ENCODE measurements at regions not wholly inside any gene's neighbourhood (a gene's known extent, or its start where the extent isn't known, plus 50 kb on each side); places are given as distances from the start of the nearest gene placed in this dataset.
A peak's percentile ranks its signal among the peaks of the same experiment; 100 is the strongest.
"Not testable (repeated sequence)": the region's sequence is repeated elsewhere in the genome, so short reads cannot be mapped to it uniquely, and the experiment has no call there.

DNA sequence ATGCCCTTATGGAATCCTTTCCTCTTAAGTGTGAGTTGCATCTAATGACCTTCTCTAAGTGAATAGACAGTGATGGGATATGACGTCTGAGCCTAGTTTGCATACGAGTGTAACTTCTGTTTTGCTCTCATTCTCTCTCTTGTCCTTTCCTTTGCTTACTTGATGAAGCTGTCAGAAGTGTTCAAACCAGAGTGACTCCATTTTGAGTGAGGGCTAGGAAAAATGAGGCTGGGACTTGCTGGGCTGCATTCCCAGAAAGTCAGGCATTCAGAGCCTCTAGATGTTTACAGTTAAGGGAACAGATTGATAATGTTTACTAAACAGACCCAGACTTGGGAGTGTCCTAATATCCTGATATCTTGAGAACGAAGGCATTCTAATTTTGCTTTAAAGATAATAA, 311.2 kb upstream of the SOX4 start:
- DNase-seq (ENCODE audit: low spot score) = not testable (repeated sequence)

DNA sequence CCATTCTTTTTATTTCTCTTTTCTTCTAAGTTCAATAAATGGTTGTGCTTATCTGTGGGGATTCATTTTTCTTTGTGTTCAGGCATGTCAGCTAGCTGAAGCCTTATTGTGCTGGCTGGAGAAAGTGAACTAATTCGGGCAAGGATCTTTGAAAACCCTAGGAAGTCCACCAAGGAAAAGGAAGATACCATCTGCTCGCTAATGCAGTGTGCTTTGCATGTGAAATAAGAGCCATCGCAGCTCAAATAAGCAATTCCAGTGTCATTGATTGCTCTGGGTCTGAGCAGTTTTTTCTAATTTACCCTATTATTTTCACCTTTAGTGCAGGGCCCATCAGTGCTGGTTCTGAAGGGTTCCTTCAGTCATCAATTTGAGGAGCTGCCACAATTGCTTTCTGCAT, 309.4 kb upstream of the SOX4 start:
- DNase-seq (ENCODE audit: low spot score) = no peak

DNA sequence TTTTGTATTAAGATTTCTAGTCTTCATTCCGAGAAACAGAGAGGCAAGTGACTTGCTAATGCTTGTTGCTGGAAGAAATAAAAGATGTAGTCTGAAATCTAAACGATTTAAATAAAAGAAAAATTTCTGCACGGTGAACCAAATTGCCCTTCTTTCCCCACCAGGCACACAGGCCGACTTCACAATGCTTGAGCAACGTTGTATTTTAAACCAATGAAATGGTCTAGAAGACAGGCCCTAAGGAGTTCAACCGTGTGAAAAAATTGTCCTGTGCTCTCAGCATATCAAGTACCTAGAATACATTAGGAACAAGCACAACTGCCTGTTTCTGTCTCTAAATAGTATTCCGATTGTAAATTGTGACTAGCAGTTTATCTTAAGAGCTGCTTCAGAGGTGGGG, 308.8 kb upstream of the SOX4 start:
- DNase-seq (ENCODE audit: low spot score) = no peak

- no peak for DNase-seq (ENCODE audit: low spot score)
Measured at GRCh38 chr6:21294144-21294543, 299.4 kb upstream of the SOX4 start.

DNA sequence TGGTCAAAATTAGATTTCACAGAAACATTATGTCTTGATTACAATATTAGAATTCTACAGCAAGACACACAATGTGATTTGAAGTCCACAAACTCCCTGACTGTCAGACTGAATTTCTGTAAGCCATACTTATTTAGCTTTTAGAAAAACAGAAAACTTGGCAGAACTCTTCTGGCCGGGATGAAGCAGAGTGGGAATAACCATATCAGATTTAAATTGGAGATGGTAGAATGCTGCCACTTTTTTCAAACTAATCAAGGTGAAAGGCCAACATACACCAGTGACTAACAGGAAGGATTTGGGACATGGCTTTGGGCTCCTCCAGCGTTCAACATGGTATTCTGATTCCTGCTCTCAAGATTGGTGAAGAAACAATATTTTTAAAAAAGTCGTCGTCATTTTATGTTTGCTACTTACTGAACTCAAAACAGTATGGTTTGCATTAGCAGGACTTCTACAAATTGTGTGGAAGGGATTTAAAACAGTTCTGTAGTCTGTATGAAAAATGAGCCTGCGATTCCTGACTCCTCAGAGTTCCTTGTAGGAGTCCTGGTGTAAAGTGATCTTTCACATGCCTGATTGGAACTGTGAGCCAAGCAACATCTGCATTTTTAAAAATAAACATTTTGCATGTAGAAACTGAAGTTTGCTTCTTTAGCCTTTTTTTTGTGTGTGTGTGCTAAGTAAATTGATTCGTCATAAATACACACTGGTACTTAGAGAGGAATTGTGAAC, 297.9 kb upstream of the SOX4 start:
- no peak for DNase-seq (ENCODE audit: low spot score)

DNA sequence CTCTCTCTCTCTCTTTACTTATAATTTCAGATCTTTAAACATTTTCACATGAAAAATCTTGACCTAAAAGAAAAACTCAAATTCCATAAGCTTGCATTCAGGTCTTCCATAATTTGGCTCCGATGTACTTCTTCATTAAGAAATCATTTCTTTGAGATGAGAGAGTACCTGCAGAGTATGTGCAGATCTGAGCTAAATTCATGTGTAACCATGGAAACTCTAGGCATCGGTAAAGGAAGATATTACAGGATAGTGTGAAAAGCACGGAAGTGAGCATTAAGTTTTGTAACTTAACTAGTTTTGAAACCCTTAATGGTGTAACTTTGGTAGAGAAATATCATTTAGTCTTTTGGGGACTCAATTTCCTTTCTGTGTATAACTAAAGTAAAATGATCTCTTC, 295.9 kb upstream of the SOX4 start:
- DNase-seq (ENCODE audit: low spot score) = no peak

- no peak for DNase-seq (ENCODE audit: low spot score)
Measured at GRCh38 chr6:21299216-21299615, 294.3 kb upstream of the SOX4 start.

DNA sequence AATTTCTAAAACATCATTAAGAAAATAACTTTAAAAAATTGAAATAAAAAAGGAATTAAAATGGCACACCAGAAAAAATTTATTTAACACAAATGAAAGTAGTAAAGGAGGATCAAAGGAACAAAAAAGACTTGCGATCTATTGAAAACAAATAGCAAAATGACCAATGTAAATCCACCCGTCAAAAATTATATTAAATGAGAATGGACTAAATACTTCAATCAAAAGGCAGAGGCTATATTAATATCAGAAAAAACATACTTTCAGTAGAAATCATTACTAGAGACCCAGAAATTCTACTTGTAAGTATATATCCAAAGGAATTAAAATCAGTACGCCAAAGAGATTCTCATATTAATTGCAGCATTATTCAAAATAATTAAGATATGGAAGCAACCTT, 293.1 kb upstream of the SOX4 start:
- DNase-seq (ENCODE audit: low spot score) = no peak

- DNase-seq (ENCODE audit: low spot score) = peak; percentile 23
Measured at GRCh38 chr6:21305893-21306332, 287.6 kb upstream of the SOX4 start.

- DNase-seq (ENCODE audit: low spot score) = no peak
Measured at GRCh38 chr6:21306546-21306945, 287.0 kb upstream of the SOX4 start.

DNA sequence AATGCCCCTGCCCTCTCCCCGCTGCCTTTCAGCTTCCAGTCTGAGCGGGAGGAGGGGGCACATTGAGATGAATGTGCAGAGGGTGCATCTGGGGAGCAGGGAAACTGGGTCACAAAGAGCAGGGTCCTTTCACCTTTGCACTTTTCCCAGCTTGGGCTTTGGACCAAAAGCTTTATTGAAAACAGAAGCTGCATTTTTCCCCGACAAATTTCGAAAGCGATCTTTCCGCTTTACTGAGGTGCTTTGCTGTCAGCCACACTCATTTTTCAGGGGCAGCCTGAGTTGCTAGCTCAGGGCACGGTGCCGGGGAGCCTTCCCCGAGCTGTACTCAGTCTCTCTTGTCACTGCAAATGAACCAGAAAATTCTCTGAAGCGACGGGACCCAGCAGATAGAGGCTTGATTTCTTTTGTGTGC, 283.7 kb upstream of the SOX4 start:
- peak; percentile 32 for DNase-seq (ENCODE audit: low spot score)

GRCh38 chr6:21310568-21311140, 282.9 kb upstream of the SOX4 start:
- DNase-seq (ENCODE audit: low spot score) = no peak

GRCh38 chr6:21312118-21312517, 281.4 kb upstream of the SOX4 start:
- peak; percentile 31 for DNase-seq (ENCODE audit: low spot score)

DNA sequence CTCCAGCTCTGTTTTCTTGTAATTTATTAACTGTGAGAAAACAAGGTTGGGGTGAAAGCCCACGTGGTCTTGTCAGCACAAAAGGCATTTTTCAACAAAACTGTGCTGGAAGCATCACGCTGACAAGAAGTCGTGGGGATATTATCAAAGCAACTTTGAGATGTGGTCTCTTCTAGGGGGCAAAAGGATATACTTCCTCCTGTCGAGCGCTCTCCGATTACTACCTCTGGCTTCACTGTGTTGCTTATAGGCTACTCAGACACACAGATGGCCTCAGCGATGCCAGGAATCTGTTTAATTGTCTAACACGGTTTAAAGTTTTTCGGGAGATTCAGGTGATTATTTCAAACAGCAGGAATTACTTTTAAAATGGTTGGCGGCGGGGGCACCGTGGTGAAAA, 275.9 kb upstream of the SOX4 start:
- DNase-seq (ENCODE audit: low spot score) = peak; percentile 2

GRCh38 chr6:21321076-21321475, 272.5 kb upstream of the SOX4 start:
- no peak for DNase-seq (ENCODE audit: low spot score)

DNA sequence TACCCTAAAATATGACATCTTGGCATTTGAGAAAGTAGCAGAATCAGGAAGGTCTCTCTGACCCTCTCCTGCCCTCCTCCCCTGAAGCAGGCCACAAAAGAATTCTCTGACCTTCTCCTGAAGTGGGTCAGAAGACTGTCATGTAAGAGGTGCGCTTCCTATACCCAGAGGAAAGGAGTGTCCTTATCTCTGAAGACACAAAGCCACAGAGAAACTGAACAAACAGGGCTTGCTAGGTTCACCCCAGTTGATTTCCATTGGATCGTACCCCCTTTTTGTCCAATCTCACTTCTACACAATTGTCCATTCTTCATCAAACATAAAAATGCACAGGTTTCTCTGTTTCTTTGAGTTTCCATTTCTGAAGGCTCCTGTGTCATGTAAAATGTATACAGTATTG, 272.0 kb upstream of the SOX4 start:
- no peak for DNase-seq (ENCODE audit: low spot score)

- no peak for DNase-seq (ENCODE audit: low spot score)
Measured at GRCh38 chr6:21323577-21323976, 270.0 kb upstream of the SOX4 start.

DNA sequence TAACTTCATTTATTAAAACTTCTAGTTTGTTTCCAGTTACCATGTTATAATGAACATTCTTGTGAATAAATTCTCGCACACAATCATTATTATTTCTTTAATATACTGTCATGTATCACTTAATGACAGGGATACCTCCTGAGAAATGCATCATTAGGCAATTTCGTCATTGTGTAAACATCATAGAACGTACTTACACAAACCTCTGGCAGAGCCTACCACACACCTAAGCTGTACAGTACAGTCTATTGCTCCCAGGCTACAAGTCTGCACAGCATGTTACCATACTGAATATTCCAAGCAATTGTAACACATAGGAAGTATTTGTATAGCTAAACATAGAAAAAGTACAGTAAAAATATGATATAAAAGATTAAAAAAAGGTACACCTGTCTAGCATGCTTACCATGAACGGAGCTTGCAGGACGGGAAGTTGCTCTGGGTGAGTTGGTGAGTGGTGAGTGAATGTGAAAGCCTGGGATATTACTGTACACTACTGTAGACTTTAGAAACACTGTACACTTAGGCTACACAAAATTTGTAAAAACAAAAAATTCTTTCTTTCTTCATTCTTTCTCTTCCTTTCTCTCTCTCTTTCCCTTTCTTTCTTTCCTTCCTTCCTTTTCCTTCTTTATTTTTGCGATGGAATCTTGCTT, 268.2 kb upstream of the SOX4 start:
- DNase-seq (ENCODE audit: low spot score) = no peak

GRCh38 chr6:21327326-21328112, 266.0 kb upstream of the SOX4 start:
- DNase-seq (ENCODE audit: low spot score) = no peak

DNA sequence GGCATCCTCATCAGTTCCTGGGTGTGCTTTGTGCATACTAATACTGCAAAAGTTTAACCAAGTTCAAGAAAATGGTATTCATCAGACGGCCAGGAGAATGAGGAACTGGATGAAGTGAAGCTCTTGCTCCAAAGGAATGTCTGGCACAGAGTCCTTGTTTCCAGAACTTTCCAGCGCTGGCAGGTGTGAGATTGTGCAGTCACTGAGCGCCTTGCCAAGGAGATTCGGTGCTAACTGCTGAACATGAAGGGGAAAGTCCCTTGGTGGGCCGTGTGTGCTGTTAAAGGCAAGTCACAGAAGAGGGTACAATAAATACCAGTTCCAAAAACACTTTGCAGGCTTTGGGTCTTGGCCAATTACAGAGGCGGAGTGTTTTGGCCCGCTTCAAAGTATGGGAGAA, 262.3 kb upstream of the SOX4 start:
- DNase-seq (ENCODE audit: low spot score) = peak; percentile 21

DNA sequence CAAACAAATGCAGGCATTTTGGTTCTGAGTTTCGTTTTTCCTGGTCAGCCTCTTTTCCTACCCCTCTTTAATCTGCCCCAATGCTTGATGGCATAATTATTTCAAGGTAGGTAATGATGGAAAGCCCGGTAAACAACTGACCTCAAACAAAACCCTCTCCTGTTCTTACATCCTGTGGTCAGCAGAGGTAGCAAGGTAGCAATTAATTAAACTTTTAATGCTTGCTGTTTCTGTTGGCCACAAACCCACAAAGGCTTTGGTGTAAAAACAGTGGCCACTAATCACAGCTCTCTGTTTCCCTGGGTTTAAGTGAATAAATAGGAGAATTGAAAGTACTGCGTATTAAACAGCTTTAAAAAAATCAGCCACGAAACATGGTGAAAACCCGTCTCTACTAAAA, 261.5 kb upstream of the SOX4 start:
- no peak for DNase-seq (ENCODE audit: low spot score)

GRCh38 chr6:21332660-21333059, 260.9 kb upstream of the SOX4 start:
- no peak for DNase-seq (ENCODE audit: low spot score)

- no peak for DNase-seq (ENCODE audit: low spot score)
Measured at GRCh38 chr6:21333715-21334114, 259.8 kb upstream of the SOX4 start.
